GF-D8 (cell line): ENCODE measurements at regions not wholly inside any gene's neighbourhood (a gene's known extent, or its start where the extent isn't known, plus 50 kb on each side); places are given as distances from the start of the nearest gene placed in this dataset.
A peak's percentile ranks its signal among the peaks of the same experiment; 100 is the strongest.
"Not testable (repeated sequence)": the region's sequence is repeated elsewhere in the genome, so short reads cannot be mapped to it uniquely, and the experiment has no call there.

Experiments
- DNase-seq: peaks from one replicate; lab custom pipeline; 2025; lab: John Stamatoyannopoulos, UW

DNA sequence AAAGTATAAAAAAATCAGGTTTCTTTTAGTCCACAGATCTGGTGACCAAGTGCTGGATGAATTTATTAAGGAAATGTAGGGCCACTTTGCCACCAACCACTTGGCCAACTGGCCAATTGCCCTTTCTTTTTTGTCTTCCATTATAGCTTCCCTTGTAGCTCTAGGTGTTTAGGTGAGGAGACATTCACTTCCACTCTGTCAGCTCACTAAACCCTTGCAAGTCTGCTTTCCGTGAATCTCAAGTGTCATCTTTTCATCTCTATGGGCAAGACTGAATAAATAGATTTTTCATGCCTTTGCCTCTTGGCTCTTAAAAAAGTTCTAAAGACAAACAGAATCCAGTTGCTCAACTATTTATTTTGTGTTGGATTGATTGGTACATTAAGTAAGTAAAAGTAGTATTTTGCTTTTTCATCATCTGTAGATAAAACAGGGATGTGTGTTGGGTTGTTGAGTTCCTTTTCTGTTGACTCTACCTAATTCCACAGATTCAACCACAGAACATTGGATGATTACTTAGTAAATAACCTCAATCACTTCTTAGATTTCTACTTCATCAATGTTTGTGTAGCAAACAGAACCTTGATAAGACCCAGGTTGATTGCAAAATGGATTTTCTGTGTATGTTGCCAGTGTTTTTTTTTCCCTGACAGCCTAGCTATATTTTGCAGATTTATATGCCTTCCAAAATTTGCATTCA is 68.1 kb upstream of the GRXCR1 start:
- no peak for DNase-seq

DNA sequence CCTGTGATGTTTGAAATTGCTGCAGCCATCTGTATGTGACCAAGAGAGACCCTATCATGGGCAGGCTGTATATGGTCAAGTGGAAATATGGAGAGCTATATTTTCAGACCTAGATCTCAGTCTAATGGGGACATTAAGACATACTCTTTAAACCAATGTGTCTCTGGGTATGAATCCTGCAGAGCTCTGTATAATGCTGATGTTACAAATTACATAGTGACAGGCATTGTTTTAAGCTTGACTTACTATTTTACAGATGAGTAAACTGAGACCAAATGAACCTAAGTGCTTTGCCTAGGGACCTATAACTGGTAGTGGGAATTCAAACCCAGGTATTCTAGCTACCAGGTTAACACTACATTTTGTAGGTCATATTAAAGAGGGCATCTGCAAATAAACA is 71.3 kb upstream of the GRXCR1 start:
- DNase-seq = no peak

DNA sequence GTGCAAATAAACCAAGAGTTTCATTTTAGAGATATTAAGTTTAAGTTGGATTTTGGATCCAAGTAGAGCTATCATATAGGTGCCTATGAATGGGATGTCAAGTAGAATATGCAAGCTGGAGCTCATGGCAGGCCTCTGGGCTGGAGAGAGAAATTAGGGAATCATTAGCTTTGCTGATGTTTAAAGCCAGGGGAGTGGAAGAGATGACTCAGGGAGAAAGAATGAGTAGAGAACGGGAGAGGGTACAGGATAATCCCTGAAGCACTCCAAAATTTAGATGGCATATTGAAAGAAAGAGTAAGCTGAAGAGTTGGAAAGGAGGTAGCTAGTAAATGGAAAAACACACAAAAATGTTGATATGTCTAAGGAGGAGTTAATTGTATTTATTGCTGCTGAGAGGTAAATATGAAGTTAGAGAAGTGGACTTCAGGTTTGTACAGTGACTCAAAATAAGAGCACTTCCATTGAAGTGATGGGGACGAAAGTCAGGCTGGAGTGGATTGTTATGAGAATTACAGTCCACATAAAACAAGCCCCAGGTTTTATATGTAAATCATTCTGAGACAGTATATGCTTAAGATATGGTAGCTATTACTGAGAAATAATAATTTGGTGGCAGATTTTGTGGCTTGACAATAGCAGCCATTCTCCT is 72.5 kb upstream of the GRXCR1 start:
- no peak for DNase-seq

DNA sequence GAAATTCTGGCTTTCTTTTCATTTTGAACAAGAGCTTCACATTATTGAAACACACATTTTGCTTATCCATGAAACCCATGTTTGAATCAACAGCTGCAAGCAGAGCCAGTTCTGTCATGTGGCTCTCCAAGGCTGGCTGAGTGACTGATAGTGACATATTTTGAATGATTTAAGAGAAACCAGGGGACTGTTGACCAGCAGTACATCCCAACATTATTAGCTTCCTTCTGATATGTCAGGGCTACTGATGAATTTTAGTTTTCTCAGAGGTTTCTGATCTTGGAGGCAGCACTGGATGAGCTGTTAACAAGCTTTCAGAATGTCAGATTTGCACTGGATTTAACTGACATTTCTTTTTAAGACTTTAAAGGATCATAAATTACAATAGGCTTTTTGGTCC is 74.6 kb upstream of the GRXCR1 start:
- no peak for DNase-seq

DNA sequence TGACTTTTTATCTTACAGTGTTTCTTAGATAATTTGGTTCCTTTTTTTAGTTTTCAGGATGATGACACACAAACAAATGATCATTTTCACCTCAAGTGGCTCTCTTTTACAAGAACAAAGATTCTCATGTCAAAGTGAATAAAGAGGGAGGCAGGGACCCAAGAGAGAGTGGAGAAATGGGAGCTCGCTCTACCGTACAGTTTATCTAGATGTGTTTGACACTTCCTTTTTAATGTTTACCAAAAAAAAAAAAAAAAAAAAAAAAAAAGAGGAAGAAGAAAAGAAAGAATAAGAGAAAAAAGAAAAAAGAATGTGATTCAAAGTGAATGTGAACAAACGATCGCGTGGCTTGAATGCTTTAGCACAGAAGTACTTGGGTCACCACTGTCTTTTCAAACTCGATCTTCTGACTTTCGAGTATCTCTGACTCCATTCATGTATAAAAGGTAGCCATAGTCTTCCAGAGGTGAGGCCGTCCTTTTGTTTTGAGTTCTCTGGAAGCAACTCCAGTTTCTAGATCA is 75.6 kb upstream of the GRXCR1 start:
- DNase-seq = no peak

DNA sequence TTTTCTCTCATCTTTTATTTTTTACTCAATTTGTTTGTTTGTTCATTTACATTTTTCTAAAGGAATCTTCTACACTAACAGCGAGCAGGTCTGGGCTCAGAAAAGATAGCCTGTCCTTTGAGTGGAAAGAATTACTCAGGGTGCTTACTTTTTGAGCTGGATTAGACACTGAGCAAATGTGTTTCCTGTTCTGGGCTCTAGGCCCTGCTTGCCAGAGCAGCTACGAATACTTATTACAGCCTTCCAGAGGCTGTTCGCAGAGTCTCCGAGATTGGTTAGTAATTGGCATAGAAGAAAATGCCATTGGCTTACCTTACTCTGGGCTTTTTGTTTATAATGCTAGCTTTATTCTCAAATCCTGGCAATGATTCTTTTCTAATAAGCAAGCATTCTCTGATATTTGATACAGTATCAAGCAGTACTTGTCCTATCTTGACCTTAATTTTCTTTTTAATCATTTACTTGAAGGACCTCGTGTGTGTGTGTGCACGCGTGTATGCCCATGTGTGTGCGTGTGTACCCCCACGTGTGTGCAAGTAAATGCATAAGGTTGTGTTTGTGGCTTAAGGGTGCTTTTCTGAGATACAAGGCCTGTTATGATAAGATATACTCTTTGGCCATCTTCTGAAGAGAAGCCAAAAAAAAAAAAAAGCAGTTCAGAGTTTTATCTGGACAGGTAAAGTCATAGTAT is 76.2 kb upstream of the GRXCR1 start:
- DNase-seq = no peak

DNA sequence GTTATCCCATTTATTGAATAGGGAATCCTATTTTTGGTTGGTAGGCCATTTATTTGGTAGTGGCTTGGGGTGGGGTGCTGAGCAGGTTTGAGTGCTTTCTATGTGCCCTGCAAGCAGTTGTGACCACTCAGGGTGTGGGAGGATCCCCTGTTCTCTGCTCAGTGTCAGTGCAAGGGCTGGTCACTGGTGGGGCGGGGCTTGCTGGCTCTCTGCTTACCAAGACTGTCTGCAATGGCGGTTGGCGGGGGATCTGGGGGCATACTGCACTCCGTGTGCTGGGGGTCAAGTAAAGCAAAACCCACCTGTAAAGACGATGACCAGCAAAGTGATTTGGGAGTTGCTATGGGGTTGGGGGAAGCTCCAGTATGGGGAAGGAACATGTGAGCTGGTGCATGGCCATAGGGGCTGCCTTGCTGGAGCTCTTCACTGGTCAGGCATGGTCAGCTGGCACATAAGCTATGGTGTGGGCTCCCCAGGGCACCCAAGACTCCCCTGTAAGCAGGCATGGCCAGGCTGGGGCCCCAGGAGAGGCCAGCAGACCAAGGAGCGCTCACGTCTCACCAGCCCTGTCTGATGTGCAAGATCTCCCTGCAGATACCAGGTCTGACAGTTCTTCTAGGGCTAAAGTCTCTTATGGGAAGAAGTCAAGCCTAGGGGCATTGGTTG is 83.0 kb upstream of the GRXCR1 start:
- no peak for DNase-seq

DNA sequence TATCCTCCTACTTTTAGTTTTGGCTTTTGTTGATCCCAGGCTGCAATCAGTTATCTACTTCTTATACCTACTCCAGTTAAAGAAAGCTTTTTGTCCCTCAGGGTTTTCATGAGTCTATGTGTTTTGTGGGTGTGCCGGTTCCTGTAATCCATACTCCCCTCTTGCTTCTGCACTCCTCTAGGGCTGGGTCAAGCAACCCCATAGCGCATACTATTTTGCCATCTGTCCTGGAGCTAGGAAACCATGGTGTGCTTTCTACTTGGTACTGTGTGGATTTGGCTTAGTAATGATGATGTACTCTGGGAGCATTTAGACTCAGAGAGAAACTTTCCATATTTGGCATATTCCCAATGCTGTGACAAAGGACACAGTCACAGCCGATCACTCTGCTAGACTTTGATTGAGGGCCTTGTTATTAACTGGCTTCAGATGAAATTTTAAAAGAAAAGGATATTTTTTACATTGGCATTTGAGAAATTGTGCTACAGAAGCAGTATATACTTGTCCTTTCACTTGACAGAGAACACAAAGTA is 86.1 kb upstream of the GRXCR1 start:
- no peak for DNase-seq

DNA sequence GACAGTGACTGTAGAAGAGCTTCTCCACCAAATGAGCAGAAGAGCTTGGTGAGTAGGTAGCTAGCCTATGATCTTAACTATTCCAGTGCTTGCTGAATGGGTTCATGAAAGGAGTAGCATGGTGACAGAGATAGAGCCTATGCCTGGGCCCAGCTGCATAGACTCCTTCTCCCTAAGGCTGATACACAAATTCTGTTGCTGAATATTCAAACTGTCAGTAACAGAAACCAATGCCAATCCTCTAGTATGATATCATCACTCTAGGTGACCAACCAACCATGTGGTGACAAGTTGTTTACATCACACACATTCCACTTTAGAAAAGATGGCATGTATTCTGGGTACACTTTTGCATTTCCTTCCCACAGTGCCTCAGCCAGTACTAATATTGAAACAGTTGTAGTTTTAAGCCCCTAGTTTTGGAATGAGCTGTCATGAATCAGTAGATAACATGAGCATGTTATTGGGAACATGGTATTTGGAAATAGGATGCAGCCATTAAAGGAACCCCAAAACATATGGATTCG is 103.4 kb upstream of the GRXCR1 start:
- no peak for DNase-seq

DNA sequence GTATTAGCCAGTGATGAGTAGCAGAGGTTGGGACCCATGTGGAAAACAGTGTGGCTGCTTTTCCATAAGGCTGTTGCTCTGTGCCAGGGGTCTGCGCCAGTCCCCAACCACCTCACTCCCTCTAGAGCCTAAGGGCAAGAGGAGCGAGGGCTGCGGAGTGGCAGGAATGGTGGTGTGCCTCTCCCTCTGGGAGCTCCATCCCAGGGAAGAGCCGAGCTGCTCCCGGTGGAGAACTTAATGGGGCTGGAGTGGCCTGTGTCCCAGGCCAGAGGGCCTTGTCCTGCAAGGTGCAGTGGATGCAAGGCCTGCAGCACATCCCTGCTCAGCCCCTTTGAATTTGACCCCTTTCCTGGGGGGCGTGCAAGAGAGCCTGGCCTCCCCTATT is 105.4 kb upstream of the GRXCR1 start:
- no peak for DNase-seq

DNA sequence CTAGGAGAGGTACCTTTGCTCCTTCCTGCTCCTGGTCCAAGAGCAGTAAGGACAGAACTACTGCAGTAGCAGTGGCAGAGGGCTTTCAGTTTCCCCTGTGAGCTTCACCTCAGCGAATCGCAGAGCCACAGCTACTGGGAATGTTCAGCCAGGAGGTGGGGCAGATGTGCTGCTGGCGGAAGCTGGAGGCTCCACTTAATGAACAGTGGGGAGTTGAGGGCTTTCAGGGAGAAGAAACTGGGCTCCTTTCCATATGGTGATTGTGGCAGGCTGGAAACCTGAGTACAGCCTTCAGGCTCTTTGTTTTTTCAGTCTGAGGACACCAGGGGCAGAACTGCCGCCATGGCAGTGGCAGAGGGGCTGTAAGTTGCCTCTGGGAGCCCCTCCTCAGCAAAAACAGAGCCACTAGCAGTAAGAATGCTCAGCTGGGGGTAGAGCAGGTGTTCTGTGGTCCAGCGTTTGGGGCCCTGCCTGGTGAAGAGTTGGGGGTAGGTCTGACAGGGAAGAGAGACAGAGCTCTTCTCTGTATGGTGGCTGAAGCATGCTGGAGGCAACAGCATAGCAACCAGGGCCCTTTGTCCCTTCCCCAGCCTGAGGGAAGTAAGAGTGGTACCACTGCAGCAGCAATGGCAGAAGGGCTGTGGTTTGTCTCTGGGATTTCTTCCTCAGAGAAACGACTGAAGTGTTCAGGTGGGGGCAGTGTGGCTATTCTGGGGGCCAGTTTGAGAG is 106.0 kb upstream of the GRXCR1 start:
- DNase-seq = no peak

DNA sequence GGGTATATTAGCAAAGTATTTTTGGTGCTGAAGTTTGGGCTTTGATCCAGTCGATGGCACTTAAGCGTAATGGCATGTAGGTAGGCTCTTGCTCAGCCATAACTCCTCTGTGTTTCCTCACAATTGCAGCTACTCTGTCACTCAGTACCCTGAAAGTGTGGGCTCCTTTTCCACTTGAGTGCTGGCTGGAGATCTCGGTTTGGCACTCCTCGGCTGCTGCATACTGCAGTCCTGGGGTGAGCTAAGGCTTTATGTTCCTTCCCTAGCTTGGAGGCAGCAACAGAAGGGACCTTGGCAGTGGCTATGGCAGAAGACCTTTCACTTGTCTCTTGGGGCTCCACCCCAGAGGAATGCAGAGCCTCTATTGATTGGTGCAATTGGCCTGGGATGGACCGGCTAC is 106.7 kb upstream of the GRXCR1 start:
- DNase-seq = no peak

DNA sequence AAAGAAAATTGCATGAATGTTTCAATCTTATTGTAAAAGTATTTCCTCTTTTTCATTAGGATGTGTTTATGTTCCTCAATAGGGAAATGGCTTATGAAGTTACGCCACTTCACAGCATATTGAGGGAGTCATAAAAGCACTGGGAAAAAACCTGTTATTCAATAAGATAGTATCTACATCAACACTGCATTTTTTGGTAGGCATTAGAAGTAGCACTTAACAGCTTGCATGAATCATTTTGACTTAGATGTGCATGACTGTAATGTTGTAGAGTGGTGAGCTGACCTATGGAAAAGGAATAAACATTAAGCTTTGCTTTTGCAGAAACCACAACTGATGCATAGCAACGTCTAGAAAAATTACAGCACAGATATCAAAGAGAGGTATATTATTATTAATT is 111.2 kb upstream of the GRXCR1 start:
- no peak for DNase-seq

DNA sequence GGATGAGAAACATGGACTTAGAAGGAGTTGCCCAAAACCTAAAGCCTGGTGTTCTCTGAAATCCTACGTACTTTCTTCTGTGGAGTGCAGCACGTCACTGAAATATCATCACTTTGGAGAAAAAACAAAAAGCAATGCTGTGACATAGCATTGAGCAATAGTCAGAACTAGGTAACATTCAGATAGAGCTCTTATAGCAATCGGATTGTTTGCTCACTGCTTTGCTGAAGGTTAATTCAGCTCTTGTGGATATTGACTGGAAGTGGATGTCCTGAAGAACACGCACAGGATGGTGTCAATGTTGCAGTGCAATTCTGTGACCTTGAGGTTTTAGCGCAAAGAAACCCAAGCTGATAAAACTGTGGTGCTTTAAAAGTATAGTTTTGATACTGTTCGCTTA is 114.2 kb upstream of the GRXCR1 start:
- no peak for DNase-seq

DNA sequence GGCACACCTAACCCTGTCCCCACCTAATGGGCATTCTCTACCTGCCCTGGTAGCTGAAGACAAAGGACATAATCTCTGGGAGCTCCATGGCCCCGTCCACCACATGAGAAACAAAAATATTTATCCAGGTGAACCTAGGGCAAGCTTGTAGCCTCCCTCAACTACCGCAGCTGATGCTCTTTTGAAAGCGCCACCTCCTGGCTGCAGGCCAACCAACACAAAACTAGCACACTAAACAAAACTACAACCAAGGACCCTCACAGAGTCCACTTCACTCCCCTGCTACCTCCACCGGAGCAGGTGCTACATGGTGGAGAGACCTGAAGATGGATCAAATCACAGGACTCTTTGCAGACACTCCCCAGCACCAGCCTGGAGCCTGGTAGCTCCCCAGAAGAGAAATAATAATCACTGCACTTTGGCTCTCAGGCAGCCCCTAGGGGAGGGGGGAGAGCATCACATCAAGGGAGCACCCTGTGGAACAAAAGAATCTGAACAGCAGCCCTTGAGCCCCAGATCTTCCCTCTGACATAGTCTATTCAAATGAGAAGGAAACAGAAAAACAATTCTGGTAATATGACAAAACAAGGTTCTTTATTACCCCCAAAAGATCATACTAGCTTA is 111.3 kb upstream of the ATP8A1 start:
- DNase-seq = no peak

DNA sequence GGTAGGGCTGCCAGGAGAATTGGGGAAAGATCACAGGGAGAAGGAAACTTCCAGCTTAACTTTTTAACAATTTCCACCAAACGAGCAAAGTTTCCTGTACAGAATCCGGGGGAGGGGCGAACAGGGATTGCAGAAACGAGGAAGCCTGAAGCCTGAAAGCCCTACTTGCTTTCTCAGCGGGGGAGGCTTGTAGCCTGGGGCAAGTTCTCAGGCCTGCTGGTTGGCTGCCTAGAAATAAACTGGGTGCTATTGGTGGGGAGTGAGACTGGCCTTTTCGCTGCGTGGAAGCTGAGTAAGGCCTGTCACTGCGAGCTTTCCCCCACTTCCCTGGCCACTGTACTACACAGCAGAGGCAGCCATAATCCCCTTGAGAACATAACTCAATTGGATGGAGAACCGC is 110.8 kb upstream of the ATP8A1 start:
- no peak for DNase-seq

DNA sequence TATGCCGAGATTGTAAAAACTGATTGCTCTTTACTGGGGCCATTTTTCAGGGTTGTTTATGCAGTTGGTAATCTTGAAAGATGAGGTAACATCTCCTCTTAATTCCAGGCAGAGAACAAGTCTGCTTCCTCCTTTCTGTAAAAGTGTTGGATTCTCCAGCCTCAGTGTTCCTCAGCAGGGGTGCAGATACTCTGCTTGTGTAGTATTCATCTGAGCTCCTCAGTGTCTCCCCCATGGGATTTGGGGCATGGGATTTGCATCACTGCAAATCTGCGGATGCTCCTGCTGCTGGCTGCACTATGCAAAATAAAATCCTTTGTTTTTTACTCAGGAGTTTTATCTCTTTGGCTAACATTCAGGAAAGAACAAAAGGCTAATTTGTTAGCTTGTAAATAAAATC is 104.9 kb upstream of the ATP8A1 start:
- DNase-seq = no peak

DNA sequence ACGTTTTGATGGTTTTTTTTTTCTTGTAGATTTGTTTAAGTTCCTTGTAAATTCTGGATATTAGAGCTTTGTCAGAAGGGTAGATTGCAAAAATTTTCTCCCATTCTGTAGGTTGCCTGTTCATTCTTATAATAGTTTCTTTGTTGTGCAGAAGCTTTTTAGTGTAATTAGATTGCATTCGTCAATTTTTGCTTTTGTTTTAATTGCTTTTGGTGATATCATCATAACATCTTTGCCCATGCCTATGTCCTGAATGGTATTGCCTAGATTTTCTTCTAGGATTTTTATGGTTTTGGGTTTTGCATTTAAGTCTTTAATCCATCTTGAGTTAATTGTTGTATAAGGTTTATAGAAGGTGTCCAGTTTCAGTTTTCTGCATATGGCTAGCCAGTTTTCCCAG is 98.1 kb upstream of the ATP8A1 start:
- not testable (repeated sequence) for DNase-seq

DNA sequence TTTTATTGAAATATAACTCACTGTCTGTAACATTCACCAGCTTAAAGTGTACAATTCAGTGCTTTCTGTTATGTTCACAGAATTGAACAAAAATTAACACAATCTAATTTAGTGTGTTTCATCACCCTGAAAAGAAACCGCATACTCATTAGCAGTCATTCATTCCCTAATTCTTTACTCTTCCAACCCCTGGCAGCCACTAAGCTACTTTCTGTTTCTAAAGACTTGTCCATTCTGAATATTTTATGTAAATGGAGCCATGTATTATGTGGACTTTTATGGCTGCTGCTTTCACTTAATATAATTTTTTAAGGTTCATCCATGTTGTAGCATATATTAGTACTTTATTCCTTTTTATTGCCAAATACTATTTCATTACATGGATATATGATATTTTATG is 94.7 kb upstream of the ATP8A1 start:
- no peak for DNase-seq

DNA sequence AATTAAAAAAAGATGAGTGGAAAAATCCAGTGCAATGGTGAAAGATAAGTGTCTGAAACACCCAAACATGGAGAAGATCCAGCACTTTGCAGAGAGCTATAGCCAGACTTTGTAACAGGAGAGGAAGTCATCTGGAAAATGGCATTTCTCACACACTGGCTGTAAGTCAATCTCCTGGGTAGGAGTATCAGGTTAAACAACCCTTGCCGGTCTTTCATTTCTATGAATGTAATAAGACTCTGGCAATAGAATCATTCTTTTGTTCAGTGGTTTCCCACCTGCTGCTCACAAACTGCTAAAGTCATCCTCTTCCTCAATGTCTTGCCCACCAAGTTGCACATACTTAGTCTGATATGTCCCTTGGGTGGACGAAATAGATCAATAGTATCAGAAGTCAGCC is 94.0 kb upstream of the ATP8A1 start:
- no peak for DNase-seq

DNA sequence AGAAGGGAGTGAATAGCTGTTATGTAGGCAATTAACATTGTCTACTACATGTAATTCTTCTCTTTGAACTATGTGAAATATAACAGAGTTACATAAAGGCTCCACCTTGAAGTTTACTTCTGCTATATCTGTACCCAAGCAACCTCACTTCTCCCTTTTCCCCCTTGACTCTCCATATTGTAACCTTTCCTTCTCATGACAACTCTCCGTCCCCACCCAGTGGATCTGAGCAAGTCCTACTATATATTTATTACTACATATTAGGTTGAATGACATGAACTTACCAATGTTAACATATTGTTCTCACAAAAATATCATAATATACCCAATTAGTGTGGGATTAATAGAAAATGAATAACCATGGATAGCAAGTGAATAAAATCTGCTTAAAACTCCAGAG is 93.2 kb upstream of the ATP8A1 start:
- peak; percentile 13 for DNase-seq
